GM12878 (cell line): ENCODE measurements at regions not wholly inside any gene's neighbourhood (a gene's known extent, or its start where the extent isn't known, plus 50 kb on each side); places are given as distances from the start of the nearest gene placed in this dataset.
"Not testable (repeated sequence)": the region's sequence is repeated elsewhere in the genome, so short reads cannot be mapped to it uniquely, and the experiment has no call there.

Source experiments
- ATAC-seq: fragments of 200-7000 bp; cut with Tn5 transposase; 3 replicates; pipeline ENCODE4 v1.9.1; 2020; ENCODE audit warnings: mild to moderate bottlenecking, moderate library complexity
- BruUV-seq: library from RNA; stranded (reverse); fragments of 400-500 nt; replicated peaks from 2 replicates; lab custom pipeline; 2021; lab: Mats Ljungman, UMichigan
- CTCF ChIA-PET: fragments of 300-600 bp; sonication (Branson Sonifier 250); formaldehyde crosslinking; extraction: SDS; loops from one replicate; lab custom pipeline; 2021; ENCODE audit warnings: inconsistent platforms; lab: Yijun Ruan, JAX
- POLR2A ChIA-PET: fragments of 350-600 bp; formaldehyde crosslinking; extraction: SDS; loops from one replicate; lab custom pipeline; 2021; ENCODE audit warnings: inconsistent platforms; lab: Charles Lee
- RAD21 ChIA-PET: fragments of 300-600 bp; sonication (Branson Sonifier 250); formaldehyde crosslinking; loops from one replicate; lab custom pipeline; 2023; ENCODE audit warnings: antibody characterized with exemption; ENCODE audit not compliant: unreplicated experiment; lab: Charles Lee
- SMC1A ChIA-PET: fragments of 300-600 bp; sonication (Branson Sonifier 250); formaldehyde crosslinking; loops from one replicate; lab custom pipeline; 2023; ENCODE audit not compliant: unreplicated experiment, uncharacterized antibody; lab: Charles Lee
- DNase-seq: peaks from one replicate; pipeline ENCODE4 v3.0.0-alpha.2; 2011; ENCODE audit warnings: low read depth, low spot score
- FAIRE-seq: peaks from 3 replicates; lab custom pipeline; 2011; peaks lifted over from hg19 to GRCh38; lab: Jason Lieb, UNC
- H2AFZ ChIP-seq: 2 replicates; pipeline ENCODE4 v1.6.0; 2011; ENCODE audit warnings: low read depth, low read length, control low read depth; ENCODE audit not compliant: control insufficient read depth
- H3K27ac ChIP-seq: 2 replicates; pipeline ENCODE4 v1.5.1; 2011; ENCODE audit warnings: control low read depth; ENCODE audit not compliant: control insufficient read depth, insufficient read depth
- H3K27me3 ChIP-seq, 2 experiments: replicated peaks in 1 of 2; 2 replicates each; pipeline versions ENCODE4 v1.6.0 to v1.6.1; 2011; ENCODE audit warnings: low read length in 1 of 2; ENCODE audit not compliant: control insufficient read depth in 2 of 2, insufficient read depth in 2 of 2
- H3K36me3 ChIP-seq, 2 experiments: 2 replicates each; pipeline ENCODE4 v1.5.1; 2011; ENCODE audit warnings: low read length in 1 of 2; ENCODE audit not compliant: control insufficient read depth in 2 of 2, insufficient read depth in 2 of 2
- H3K4me1 ChIP-seq: 2 replicates; pipeline ENCODE4 v1.6.1; 2011; ENCODE audit warnings: mild to moderate bottlenecking, low read length, moderate library complexity, mixed read lengths; ENCODE audit not compliant: control insufficient read depth, insufficient read depth
- H3K4me2 ChIP-seq: 2 replicates; pipeline ENCODE4 v1.6.0; 2011; ENCODE audit warnings: control low read depth; ENCODE audit not compliant: control insufficient read depth, insufficient read depth
- H3K4me3 ChIP-seq: fragments of 200-600 bp; sonication (generic); 2 replicates; pipeline ENCODE4 v1.5.1; 2016
- H3K79me2 ChIP-seq: 2 replicates; pipeline ENCODE4 v1.6.0; 2011; ENCODE audit warnings: low read length; ENCODE audit not compliant: control insufficient read depth, insufficient read depth
- H3K9ac ChIP-seq: 2 replicates; pipeline ENCODE4 v1.8.0; 2011; ENCODE audit warnings: low read length, control low read depth, mixed read lengths; ENCODE audit not compliant: control insufficient read depth, insufficient read depth
- H3K9me3 ChIP-seq: replicated peaks from 3 replicates; pipeline ENCODE4 v1.5.1; 2011; ENCODE audit warnings: mild to moderate bottlenecking, low read length; ENCODE audit not compliant: control insufficient read depth, insufficient read depth
- H4K20me1 ChIP-seq: 2 replicates; pipeline ENCODE4 v1.6.0; 2011; ENCODE audit not compliant: control insufficient read depth, insufficient read depth
- CEBPZ ChIP-seq: fragments of 150-350 bp; IDR thresholded peaks from 2 replicates; pipeline ENCODE4 v1.6.1; 2016; ENCODE audit warnings: low read depth, low read length
- PML ChIP-seq: IDR thresholded peaks from 2 replicates; pipeline ENCODE4 v1.6.1; 2012; ENCODE audit warnings: low read length, inconsistent platforms
- ZBTB33 ChIP-seq: fragments of 450-650 bp; IDR thresholded peaks from 2 replicates; pipeline ENCODE4 v1.6.1; 2017; ENCODE audit warnings: mild to moderate bottlenecking
- ZNF24 ChIP-seq: fragments of 450-650 bp; IDR thresholded peaks from 2 replicates; pipeline ENCODE4 v1.6.1; 2017; ENCODE audit warnings: antibody characterized with exemption, mild to moderate bottlenecking
- WGBS: methylation state at CpG from one replicate; pipeline ENCODE4 v1.1.6; 2016; ENCODE audit warnings: low lambda C conversion rate; ENCODE audit not compliant: insufficient replicate concordance, insufficient coverage; ENCODE audit errors: missing lambda C conversion rate; 5-methylcytosine and 5-hydroxymethylcytosine counted together
- in situ Hi-C: fragments of 300-500 bp; cut with MboI; formaldehyde crosslinking; loops from 9 replicates; pipeline ENCODE4 v1.14.3; 2018; ENCODE audit warnings: mixed read lengths
- intact Hi-C: fragments of 100-400 bp; cut with micrococcal nuclease; formaldehyde crosslinking; loops from one replicate; pipeline ENCODE4 v1.14.2; 2022; ENCODE audit not compliant: unreplicated experiment

DNA sequence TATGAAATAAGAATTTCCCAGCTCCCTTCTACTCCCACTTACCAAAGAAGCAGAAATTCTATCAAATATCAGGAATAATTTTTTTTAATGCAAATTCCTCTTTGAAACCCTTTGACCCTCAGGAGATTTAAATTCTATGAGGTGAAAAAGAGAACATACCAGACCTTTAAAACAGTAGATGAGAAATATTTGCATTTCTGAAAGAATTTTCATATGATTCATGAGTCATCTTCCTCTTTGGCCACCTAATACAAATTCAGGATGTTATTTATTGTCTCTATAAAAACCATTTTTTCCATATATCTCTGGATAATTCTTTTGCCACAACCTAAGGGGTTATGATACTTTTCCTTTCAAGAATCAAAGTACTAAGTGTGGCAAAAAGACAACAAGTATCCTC is 67.3 kb upstream of the ST3GAL6 start (continued):
- TF ChIP-seq CEBPZ (no peak), ZBTB33 (no peak), PML (no peak), ZNF24 (no peak)
- TF ChIP-seq, all 136 proteins: peak for 0

DNA sequence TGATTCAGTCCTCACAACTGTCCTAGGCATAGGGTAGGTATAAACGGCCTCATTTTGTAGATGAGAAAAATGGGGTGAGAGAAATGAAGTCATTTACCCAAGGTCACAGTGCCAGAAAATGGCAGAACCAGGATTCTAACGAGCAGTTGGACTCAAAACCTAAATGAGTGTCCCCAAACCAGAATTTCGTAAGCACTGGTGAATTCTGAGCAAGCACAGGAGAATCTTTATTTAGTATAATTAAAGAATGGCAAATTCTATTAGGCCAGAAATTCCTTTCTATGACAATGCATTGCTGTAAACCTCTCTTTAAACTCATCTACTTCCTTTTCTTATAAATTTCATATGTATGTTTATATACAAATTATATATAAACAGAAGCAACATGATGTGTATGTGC is 66.8 kb upstream of the ST3GAL6 start:
- POLR2A ChIA-PET, result interaction anchor here (0.6 kb wide), 1 partner anchor 90 kb away, joined by 3 read pairs; no protein-coding TSS in a partner anchor

More for the DNA sequence above, 66.8 kb upstream of the ST3GAL6 start:
- WGBS, result 11% methylated on average over 3 of the region's 3 CpGs
- H3K27me3 ChIP-seq, in situ Hi-C loops, H3K4me3 ChIP-seq, H2AFZ ChIP-seq, H3K9ac ChIP-seq, DNase-seq, intact Hi-C loops, H3K4me2 ChIP-seq, H3K27ac ChIP-seq, CTCF ChIA-PET, H3K79me2 ChIP-seq, FAIRE-seq, ATAC-seq, BruUV-seq, H3K9me3 ChIP-seq, H3K4me1 ChIP-seq, RAD21 ChIA-PET, H4K20me1 ChIP-seq, H3K36me3 ChIP-seq: not testable (repeated sequence)
- SMC1A ChIA-PET, result interaction anchor here (0.7 to 0.8 kb wide), 2 partner anchors 95 to 1192 kb away, joined by 3 read pairs; no protein-coding TSS in a partner anchor
